ENCODE measurements at regions not wholly inside any gene's neighbourhood (a gene's known extent, or its start where the extent isn't known, plus 50 kb on each side); places are given as distances from the start of the nearest gene placed in this dataset.
"Not testable (repeated sequence)": the region's sequence is repeated elsewhere in the genome, so short reads cannot be mapped to it uniquely, and the experiment has no call there.

DNA sequence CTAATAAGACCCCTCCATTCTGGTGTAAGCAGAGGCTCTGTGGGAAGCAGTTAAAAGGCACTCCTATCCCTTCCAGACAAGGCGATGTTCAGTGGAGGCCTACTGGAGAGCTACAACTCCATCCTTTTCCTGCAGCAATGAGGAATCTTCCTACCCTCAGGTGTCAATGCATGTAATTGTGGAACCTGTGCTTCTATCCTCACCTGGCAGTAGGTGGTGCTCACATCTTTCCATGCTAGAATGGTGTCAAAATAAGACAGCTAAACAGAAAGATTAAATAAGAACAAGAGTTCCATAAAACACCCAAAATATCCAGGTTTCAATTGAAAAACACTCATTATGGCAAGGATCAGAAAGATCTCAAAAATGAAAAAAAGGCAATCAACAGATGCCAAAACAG is 224.6 kb downstream of the IL15 start:
- POLR2A ChIA-PET = no interaction called here
- H3K4me1 Mint-ChIP-seq (ENCODE audit: low read depth) = no peaks in the 10 kb centered on the region
- no peaks in the 10 kb centered on the region for H3K27me3 Mint-ChIP-seq (ENCODE audit: low read depth)
- DNase-seq (no peak), ATAC-seq (no peak)
- no peaks in the 10 kb centered on the region for H3K36me3 Mint-ChIP-seq (ENCODE audit: low read depth)
- CTCF ChIA-PET = no interaction called here
- H3K9me3 Mint-ChIP-seq (ENCODE audit: insufficient read depth) = no peaks in the 10 kb centered on the region
- H3K27ac Mint-ChIP-seq = no peak overlapping the region
- no peak overlapping the region for H3K4me3 Mint-ChIP-seq

DNA sequence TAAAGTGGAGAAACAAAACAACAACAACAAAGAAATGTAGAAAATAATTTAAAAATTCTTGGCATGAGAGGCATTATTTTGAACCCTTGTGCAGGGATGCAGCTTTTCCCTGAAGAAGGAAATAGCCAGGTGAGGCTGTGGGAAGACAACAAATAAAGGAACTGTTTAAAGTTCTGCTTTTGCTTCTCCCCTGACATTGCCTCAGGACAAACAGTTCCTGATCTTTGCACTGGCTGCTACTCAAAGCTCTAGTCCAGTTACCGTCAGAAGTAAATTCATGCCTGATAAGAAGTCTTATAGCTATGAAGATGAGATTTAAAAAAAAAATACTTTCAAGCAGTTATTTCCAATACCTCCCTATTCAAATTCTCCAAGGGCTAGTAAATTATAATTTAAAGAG is 233.8 kb downstream of the IL15 start:
- CTCF ChIA-PET = no interaction called here
- H3K4me1 Mint-ChIP-seq (ENCODE audit: low read depth) = no peaks in the 10 kb centered on the region
- no peaks in the 10 kb centered on the region for H3K36me3 Mint-ChIP-seq (ENCODE audit: low read depth)
- H3K27me3 Mint-ChIP-seq (ENCODE audit: low read depth) = peaks cover 5% of the 10 kb centered on the region
- no peaks in the 10 kb centered on the region for H3K9me3 Mint-ChIP-seq (ENCODE audit: insufficient read depth)
- DNase-seq = no peak
- POLR2A ChIA-PET = no interaction called here
- no peak overlapping the region for H3K4me3 Mint-ChIP-seq
- no peak for ATAC-seq
- H3K27ac Mint-ChIP-seq = no peak overlapping the region

DNA sequence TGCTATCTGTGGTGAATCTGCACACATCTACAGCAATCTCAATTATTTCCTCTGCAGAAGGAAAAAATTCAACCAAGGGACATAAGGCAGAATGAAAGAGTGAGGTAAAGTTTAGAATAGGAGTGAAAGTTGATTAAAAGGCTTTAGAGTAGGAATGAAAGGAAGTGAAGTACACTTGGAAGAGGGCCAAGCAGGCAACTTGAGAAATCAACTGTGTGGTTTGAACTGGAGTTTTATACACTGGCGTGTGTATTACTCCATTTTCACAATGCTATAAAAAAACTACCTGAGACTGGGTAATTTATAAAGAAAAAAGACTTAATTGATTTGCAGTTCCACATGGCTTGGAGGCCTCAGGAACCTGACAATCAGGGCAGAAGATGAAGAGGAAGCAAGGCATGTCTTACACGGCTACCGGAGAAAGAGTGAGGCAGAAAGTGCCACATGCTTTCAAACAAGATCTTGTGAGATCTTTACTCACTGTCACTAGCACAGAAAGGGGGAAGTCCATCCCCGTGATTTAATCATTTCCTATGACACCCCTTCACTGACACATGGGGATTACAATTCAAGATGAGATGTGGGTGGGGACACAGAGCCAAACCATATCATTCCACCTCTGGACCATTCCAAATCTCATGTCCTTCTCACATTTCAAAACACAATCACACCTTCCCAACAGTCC is 234.8 kb downstream of the IL15 start:
- POLR2A ChIA-PET = no interaction called here
- H3K27ac Mint-ChIP-seq = no peak overlapping the region
- no peaks in the 10 kb centered on the region for H3K4me1 Mint-ChIP-seq (ENCODE audit: low read depth)
- no peak for DNase-seq
- H3K9me3 Mint-ChIP-seq (ENCODE audit: insufficient read depth) = no peaks in the 10 kb centered on the region
- peaks cover 5% of the 10 kb centered on the region for H3K27me3 Mint-ChIP-seq (ENCODE audit: low read depth)
- H3K36me3 Mint-ChIP-seq (ENCODE audit: low read depth) = no peaks in the 10 kb centered on the region
- ATAC-seq = no peak
- CTCF ChIA-PET = no interaction called here
- H3K4me3 Mint-ChIP-seq = no peak overlapping the region

DNA sequence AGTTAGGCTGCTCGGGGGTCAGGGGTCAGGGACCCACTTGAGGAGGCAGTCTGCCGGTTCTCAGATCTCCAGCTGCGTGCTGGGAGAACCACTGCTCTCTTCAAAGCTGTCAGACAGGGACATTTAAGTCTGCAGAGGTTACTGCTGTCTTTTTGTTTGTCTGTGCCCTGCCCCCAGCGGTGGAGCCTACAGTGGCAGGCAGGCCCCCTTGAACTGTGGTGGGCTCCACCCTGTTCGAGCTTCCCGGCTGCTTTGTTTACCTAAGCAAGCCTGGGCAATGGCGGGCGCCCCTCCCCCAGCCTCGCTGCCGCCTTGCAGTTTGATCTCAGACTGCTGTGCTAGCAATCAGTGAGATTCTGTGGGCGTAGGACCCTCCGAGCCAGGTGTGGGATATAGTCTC is 246.3 kb downstream of the IL15 start:
- H3K36me3 Mint-ChIP-seq (ENCODE audit: low read depth); DNase-seq; H3K27me3 Mint-ChIP-seq (ENCODE audit: low read depth); H3K4me3 Mint-ChIP-seq; POLR2A ChIA-PET; H3K27ac Mint-ChIP-seq; H3K9me3 Mint-ChIP-seq (ENCODE audit: insufficient read depth); CTCF ChIA-PET; H3K4me1 Mint-ChIP-seq (ENCODE audit: low read depth); ATAC-seq: not testable (repeated sequence)

DNA sequence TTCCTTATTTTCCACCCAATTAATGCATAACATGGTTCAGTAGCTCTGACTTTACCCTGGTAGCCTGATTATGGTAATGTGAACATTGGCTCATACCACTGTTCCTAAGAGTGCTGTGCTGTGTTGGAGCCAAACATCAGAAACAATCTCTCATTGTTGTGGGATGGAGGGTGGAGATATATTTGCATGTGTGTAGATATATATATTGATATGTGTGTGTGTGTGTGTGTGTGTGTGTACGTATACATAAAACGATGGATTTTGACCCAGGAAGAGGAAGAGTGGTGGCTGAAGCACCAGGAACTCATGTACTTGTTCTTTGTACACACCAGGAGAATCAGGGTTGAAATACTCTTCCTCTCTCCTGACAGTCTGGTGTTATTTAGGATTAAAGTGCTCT is 247.7 kb downstream of the IL15 start:
- H3K36me3 Mint-ChIP-seq (ENCODE audit: low read depth) = no peaks in the 10 kb centered on the region
- no peak overlapping the region for H3K4me3 Mint-ChIP-seq
- no peaks in the 10 kb centered on the region for H3K4me1 Mint-ChIP-seq (ENCODE audit: low read depth)
- H3K27ac Mint-ChIP-seq = no peak overlapping the region
- no peak for DNase-seq
- CTCF ChIA-PET = no interaction called here
- H3K27me3 Mint-ChIP-seq (ENCODE audit: low read depth) = no peaks in the 10 kb centered on the region
- POLR2A ChIA-PET = no interaction called here
- H3K9me3 Mint-ChIP-seq (ENCODE audit: insufficient read depth) = no peaks in the 10 kb centered on the region
- no peak for ATAC-seq

DNA sequence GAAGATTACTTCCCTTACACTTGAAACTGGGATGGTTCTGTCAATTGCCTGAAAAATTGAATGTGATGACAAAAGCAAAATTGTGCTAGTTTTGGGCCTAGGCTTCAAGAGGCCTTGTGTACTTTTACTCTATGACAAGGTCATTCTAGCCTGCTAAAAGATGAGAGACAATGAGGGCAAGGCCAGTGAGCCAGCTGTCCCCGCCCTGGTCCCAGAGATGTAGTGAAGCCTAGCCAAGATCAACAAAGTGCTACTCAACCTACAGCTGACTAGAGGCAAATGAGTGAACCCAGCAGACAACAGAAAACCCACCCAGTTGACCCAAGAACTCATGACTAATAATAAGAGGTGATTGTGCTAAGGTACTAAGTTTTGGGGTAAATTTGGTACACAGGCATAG is 248.7 kb downstream of the IL15 start:
- Mint-ChIP-seq H3K27ac (no peak overlapping the region), H3K9me3 (ENCODE audit: insufficient read depth) (no peaks in the 10 kb centered on the region), H3K27me3 (ENCODE audit: low read depth) (no peaks in the 10 kb centered on the region), H3K4me1 (ENCODE audit: low read depth) (no peaks in the 10 kb centered on the region), H3K4me3 (no peak overlapping the region), H3K36me3 (ENCODE audit: low read depth) (no peaks in the 10 kb centered on the region)
- CTCF ChIA-PET = no interaction called here
- POLR2A ChIA-PET = no interaction called here
- ATAC-seq = no peak
- DNase-seq = no peak

DNA sequence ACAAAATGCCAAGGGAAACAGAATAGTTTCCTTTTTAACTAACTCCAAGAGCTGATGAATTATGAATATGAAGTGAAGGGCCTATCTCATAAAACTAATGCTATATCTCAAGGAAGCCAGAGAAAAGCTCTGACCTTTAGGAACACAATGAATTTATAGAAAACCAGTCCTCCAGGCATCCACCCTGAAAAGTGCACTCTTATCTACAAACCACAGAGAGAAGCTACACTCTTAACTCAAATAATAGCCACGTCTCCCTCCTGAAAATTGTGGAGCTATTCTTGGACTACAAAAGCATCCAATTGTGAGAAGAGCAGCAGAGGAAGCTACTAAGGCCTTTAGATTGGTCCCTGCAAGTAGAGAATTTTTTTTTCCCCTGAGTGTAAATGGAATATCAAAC is 253.9 kb downstream of the IL15 start:
- Mint-ChIP-seq H3K27ac (no peak overlapping the region), H3K36me3 (ENCODE audit: low read depth) (no peaks in the 10 kb centered on the region), H3K9me3 (ENCODE audit: insufficient read depth) (no peaks in the 10 kb centered on the region), H3K27me3 (ENCODE audit: low read depth) (no peaks in the 10 kb centered on the region), H3K4me3 (no peak overlapping the region), H3K4me1 (ENCODE audit: low read depth) (no peaks in the 10 kb centered on the region)
- ChIA-PET POLR2A (no interaction called here), CTCF (no interaction called here)
- DNase-seq (no peak), ATAC-seq (no peak)

DNA sequence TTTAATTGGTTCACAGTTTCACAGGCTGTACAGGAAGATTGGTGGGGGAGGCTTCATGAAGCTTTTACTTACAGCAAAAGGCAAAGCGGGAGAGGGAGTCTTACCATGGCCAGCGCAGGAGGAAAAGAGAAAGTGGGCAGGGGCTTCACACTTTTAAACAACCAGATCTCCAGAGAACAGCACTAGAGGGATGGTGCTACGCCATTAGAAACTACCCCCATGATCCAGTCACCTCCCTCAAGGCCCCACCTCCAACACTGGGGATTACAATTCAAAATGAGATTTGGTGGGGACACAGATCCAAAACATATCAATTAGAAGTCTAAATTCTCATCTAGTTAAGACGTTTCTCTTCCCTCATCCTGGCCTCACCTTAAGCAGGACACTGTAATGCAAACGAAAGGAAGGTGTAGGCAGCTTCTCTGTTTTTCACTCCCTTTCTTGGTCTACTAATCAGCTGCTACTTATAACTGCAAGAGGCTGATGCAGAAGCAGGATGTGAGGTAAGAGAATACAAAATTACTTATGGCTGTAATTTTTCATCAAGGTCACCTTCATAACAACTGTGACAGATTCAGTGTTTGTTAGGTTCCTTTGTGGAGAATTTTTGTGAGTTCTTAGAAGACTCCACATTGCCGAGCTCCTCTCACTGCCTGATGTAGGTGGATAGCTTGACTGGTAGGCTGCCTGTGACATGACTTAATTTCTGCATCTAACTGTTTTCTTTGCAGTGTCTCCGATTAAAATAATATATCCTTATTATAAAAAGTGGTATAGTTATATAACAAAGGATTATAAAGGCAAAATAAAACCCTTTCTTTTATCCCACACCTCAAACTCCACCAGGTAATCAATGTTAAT is 255.1 kb downstream of the IL15 start:
- Mint-ChIP-seq H3K4me3 (no peak overlapping the region), H3K4me1 (ENCODE audit: low read depth) (no peaks in the 10 kb centered on the region), H3K9me3 (ENCODE audit: insufficient read depth) (no peaks in the 10 kb centered on the region), H3K27ac (no peak overlapping the region), H3K27me3 (ENCODE audit: low read depth) (no peaks in the 10 kb centered on the region), H3K36me3 (ENCODE audit: low read depth) (no peaks in the 10 kb centered on the region)
- ChIA-PET CTCF (no interaction called here), POLR2A (no interaction called here)
- no peak for ATAC-seq
- no peak for DNase-seq

DNA sequence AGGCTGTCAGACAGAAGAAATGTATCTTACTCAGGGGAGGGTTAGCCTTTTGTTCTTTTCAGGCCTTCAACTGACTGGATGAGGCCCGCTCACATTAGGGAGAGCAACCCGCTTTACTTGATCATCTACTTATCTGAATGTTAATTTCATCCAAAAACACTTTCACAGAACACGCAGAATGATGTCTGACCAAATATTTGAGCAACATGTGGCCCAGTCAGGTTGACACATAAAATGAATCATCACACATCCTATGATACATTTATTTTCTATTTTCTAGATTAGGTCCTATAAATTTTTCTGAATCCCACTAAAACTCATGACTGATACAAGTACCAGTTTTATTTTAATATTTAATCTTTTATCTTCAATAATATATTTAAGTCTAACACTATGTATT is 260.3 kb downstream of the IL15 start:
- H3K4me1 Mint-ChIP-seq (ENCODE audit: low read depth) = no peaks in the 10 kb centered on the region
- ChIA-PET CTCF (no interaction called here), POLR2A (no interaction called here)
- H3K36me3 Mint-ChIP-seq (ENCODE audit: low read depth) = no peaks in the 10 kb centered on the region
- H3K27ac Mint-ChIP-seq = no peak overlapping the region
- H3K27me3 Mint-ChIP-seq (ENCODE audit: low read depth) = no peaks in the 10 kb centered on the region
- no peaks in the 10 kb centered on the region for H3K9me3 Mint-ChIP-seq (ENCODE audit: insufficient read depth)
- no peak for ATAC-seq
- no peak for DNase-seq
- H3K4me3 Mint-ChIP-seq = no peak overlapping the region

DNA sequence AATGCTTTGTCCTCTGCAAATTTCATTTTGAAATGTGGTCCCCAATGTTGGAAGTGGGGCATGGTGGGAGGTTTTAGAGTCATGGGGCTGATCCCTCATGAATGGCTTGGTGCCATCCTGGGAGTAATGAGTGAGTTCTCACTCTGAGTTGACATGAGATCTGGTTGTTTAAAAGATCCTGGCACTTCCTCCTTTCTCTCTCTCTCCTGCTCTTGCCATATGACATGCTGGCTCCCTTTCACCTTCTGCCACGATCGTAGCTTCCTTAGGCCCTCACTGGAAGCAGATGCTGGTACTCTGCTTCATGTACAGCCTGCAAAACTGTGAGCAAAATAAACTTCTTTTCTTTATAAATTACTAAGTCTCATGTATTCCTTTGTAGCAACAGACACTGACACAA is 262.0 kb downstream of the IL15 start:
- Mint-ChIP-seq H3K27me3 (ENCODE audit: low read depth) (no peaks in the 10 kb centered on the region), H3K4me3 (no peak overlapping the region), H3K36me3 (ENCODE audit: low read depth) (no peaks in the 10 kb centered on the region), H3K4me1 (ENCODE audit: low read depth) (no peaks in the 10 kb centered on the region), H3K9me3 (ENCODE audit: insufficient read depth) (no peaks in the 10 kb centered on the region), H3K27ac (no peak overlapping the region)
- no peak for DNase-seq
- no peak for ATAC-seq
- POLR2A ChIA-PET = interaction anchor here (0.7 kb wide), 1 partner anchor 978 kb away, joined by 9 read pairs; no protein-coding TSS in a partner anchor
- CTCF ChIA-PET = no interaction called here

DNA sequence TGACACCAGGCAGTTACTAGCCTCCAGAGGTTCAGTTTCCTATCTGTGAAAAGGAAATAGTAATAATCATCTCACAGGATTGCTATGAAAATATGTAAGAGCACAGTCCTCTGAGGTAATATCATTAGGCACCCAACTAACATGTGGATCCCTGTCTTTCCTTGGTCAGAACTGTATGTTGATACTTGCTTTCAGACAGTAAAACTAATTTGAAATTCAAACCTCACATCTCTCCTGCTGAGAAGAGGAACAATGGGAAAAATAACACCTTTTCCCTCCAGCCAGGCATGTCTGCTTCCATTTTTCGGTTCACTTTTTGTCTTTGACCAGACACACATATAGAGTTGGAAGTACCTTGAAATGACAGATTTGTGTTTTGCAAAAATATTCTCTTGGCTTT is 262.7 kb downstream of the IL15 start:
- no peak for DNase-seq
- no peak overlapping the region for H3K4me3 Mint-ChIP-seq
- H3K9me3 Mint-ChIP-seq (ENCODE audit: insufficient read depth) = no peaks in the 10 kb centered on the region
- no peaks in the 10 kb centered on the region for H3K4me1 Mint-ChIP-seq (ENCODE audit: low read depth)
- H3K36me3 Mint-ChIP-seq (ENCODE audit: low read depth) = no peaks in the 10 kb centered on the region
- ChIA-PET POLR2A (no interaction called here), CTCF (no interaction called here)
- no peak for ATAC-seq
- no peak overlapping the region for H3K27ac Mint-ChIP-seq
- no peaks in the 10 kb centered on the region for H3K27me3 Mint-ChIP-seq (ENCODE audit: low read depth)

DNA sequence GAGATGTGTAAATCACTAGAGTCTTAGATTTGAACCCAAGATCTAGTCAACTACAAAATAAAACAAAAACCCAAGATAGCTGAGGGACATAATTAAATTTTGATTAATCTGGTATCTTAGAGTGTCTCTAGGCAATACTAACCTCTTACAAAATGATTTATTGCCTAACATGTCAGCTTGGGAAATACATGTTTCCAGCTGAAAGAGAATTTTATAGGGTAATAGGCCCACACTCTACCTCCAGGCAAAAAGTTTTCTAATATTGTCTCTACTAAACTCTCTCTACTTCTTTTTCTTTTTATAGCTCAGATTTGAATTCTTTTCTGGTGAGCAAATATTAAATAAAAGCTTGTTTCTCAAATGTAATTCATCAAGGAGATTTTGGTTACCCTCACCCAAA is 263.2 kb downstream of the IL15 start:
- H3K36me3 Mint-ChIP-seq (ENCODE audit: low read depth) = no peaks in the 10 kb centered on the region
- POLR2A ChIA-PET = no interaction called here
- H3K4me1 Mint-ChIP-seq (ENCODE audit: low read depth) = no peaks in the 10 kb centered on the region
- CTCF ChIA-PET = no interaction called here
- DNase-seq (no peak), ATAC-seq (no peak)
- no peak overlapping the region for H3K4me3 Mint-ChIP-seq
- H3K27ac Mint-ChIP-seq = no peak overlapping the region
- H3K9me3 Mint-ChIP-seq (ENCODE audit: insufficient read depth) = no peaks in the 10 kb centered on the region
- no peaks in the 10 kb centered on the region for H3K27me3 Mint-ChIP-seq (ENCODE audit: low read depth)

DNA sequence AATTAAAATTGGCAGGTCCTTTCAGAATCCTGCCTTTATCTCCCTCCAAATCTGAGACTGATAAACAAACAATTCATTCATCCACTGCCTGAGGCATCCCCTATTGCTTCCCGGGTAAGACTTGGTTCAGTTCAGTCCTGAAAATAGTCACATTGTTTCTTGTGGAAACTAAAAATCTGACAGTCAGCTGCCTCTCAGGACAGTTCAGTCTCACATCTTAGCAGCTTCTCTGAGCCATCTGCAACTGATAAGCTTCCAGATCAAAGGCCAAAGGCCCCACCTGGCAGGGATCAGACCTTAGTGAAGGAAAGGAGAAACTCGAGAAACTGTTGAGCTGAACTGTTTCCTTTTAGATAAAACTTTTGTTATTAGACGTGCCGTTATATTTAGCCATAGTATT is 264.5 kb downstream of the IL15 start:
- DNase-seq = no peak
- ChIA-PET POLR2A (interaction anchor here (0.8 kb wide), 1 partner anchor 303 kb away, joined by 3 read pairs; no protein-coding TSS in a partner anchor), CTCF (no interaction called here)

More for the DNA sequence above, 264.5 kb downstream of the IL15 start:
- H3K9me3 Mint-ChIP-seq (ENCODE audit: insufficient read depth) = no peaks in the 10 kb centered on the region
- no peak for ATAC-seq
- H3K4me1 Mint-ChIP-seq (ENCODE audit: low read depth) = no peaks in the 10 kb centered on the region
- H3K4me3 Mint-ChIP-seq = no peak overlapping the region
- H3K36me3 Mint-ChIP-seq (ENCODE audit: low read depth) = no peaks in the 10 kb centered on the region
- no peaks in the 10 kb centered on the region for H3K27me3 Mint-ChIP-seq (ENCODE audit: low read depth)
- H3K27ac Mint-ChIP-seq = no peak overlapping the region

All from activated CD8-positive, alpha-beta T cell treated with anti-CD3 and anti-CD28 coated beads, Interleukin-2, amount 10 ng/mL, durations not matched to agents 7 days and 5 days (primary cell).